Keratinocyte (primary cell): ENCODE measurements at regions not wholly inside any gene's neighbourhood (a gene's known extent, or its start where the extent isn't known, plus 50 kb on each side); places are given as distances from the start of the nearest gene placed in this dataset.

Source experiments
- CTCF ChIP-seq, 3 experiments: IDR thresholded peaks in 1 of 3; conservative IDR thresholded peaks in 1 of 3; optimal IDR thresholded peaks in 1 of 3; 2 replicates in 2 of 3; 3 replicates in 1 of 3; pipeline versions ENCODE3 to v1.5.1; 2011; ENCODE audit warnings: low read length in 3 of 3, mild to moderate bottlenecking in 3 of 3, moderate library complexity in 2 of 3, control low read depth in 1 of 3, inconsistent platforms in 1 of 3; ENCODE audit not compliant: insufficient read depth in 2 of 3; ENCODE audit errors: extremely low read depth in 1 of 3
- EZH2 ChIP-seq: IDR thresholded peaks from one replicate; pipeline ENCODE4 v1.6.1; 2012; ENCODE audit warnings: inconsistent platforms, mild to moderate bottlenecking, low read length, moderate library complexity

GRCh38 chr2:20144861-20145260 is 80.1 kb downstream of the SDC1 start:
- TF ChIP-seq CTCF (optimal IDR thresholded peaks at IDR 0.05 in 1 of 3, IDR thresholded peaks at IDR 0.05 in 1 of 3, conservative IDR thresholded peaks at IDR 0.05 in 1 of 3; ENCODE audit: extremely low read depth in 1 of 3, insufficient read depth in 2 of 3, low read length in 3 of 3) (no peak), EZH2 (no peak)
